Panc1 (cell line): ENCODE measurements at regions not wholly inside any gene's neighbourhood (a gene's known extent, or its start where the extent isn't known, plus 50 kb on each side); places are given as distances from the start of the nearest gene placed in this dataset.

Experiments used
- ATAC-seq: fragments of 200-7000 bp; cut with Tn5 transposase; 2 replicates; pipeline ENCODE4 v1.9.1; 2020; ENCODE audit warnings: mild to moderate bottlenecking, moderate library complexity
- BruUV-seq: library from RNA; stranded (reverse); fragments of 400-500 nt; replicated peaks from 2 replicates; lab custom pipeline; 2021; lab: Mats Ljungman, UMichigan
- CTCF ChIA-PET: fragments of 300-600 bp; sonication (Branson Sonifier 250); formaldehyde crosslinking; loops from one replicate; lab custom pipeline; 2022; ENCODE audit warnings: antibody characterized with exemption; lab: Charles Lee
- POLR2A ChIA-PET: fragments of 300-600 bp; sonication (Branson Sonifier 250); formaldehyde crosslinking; loops from one replicate; lab custom pipeline; 2022; ENCODE audit warnings: antibody characterized with exemption; lab: Charles Lee
- DNase-seq: peaks from one replicate; pipeline ENCODE4 v3.0.0-alpha.2; 2010; ENCODE audit warnings: low read depth, low spot score
- H3K27ac ChIP-seq: 2 replicates; pipeline ENCODE4 v1.5.1; 2011; ENCODE audit warnings: mild to moderate bottlenecking, low read length, inconsistent platforms
- H3K27me3 ChIP-seq: fragments of 200-500 bp; sonication (Bioruptor generic); 2 replicates; pipeline ENCODE4 v1.6.0; 2014; ENCODE audit warnings: low read length, inconsistent platforms; ENCODE audit not compliant: control insufficient read depth, insufficient read depth
- H3K36me3 ChIP-seq: fragments of 200-500 bp; sonication (Bioruptor generic); 2 replicates; pipeline ENCODE4 v1.5.1; 2014; ENCODE audit warnings: inconsistent platforms, mild to moderate bottlenecking, low read length, moderate library complexity; ENCODE audit not compliant: control insufficient read depth, insufficient read depth
- H3K4me1 ChIP-seq: 2 replicates; pipeline ENCODE4 v1.5.1; 2011; ENCODE audit warnings: inconsistent platforms, mild to moderate bottlenecking, low read length, moderate library complexity; ENCODE audit not compliant: control insufficient read depth, insufficient read depth
- H3K4me3 ChIP-seq, 2 experiments: 2 replicates each; pipeline ENCODE4 v1.5.1; 2011 to 2012; ENCODE audit warnings: low read depth in 2 of 2, low read length in 2 of 2, mild to moderate bottlenecking in 2 of 2, inconsistent platforms in 1 of 2, moderate library complexity in 1 of 2
- H3K9me3 ChIP-seq: fragments of 200-500 bp; sonication (Bioruptor generic); 2 replicates; pipeline ENCODE4 v1.5.1; 2014; ENCODE audit warnings: low read depth, mild to moderate bottlenecking, inconsistent platforms, low read length, moderate library complexity; ENCODE audit not compliant: control insufficient read depth, insufficient read depth
- CTCF ChIP-seq: fragments of 450-650 bp; IDR thresholded peaks from 2 replicates; pipeline ENCODE4 v1.5.1; 2017; ENCODE audit warnings: mild to moderate bottlenecking
- POLR2AphosphoS5 ChIP-seq: IDR thresholded peaks from 2 replicates; pipeline ENCODE4 v1.6.1; 2012; ENCODE audit warnings: mild to moderate bottlenecking, low read depth, low read length, moderate library complexity
- REST ChIP-seq, 2 experiments: IDR thresholded peaks; 2 replicates each; pipeline ENCODE4 v1.6.1; 2011 to 2012; ENCODE audit warnings: low read depth in 2 of 2, control low read depth in 1 of 2, low read length in 1 of 2, mild to moderate bottlenecking in 1 of 2, moderate library complexity in 1 of 2; ENCODE audit not compliant: insufficient read depth in 1 of 2
- SIN3A ChIP-seq: IDR thresholded peaks from 2 replicates; pipeline ENCODE4 v1.6.1; 2012; ENCODE audit warnings: low read depth, mild to moderate bottlenecking, low read length, moderate library complexity, borderline replicate concordance; ENCODE audit not compliant: insufficient read depth
- TCF7L2 ChIP-seq: IDR thresholded peaks from 2 replicates; pipeline ENCODE4 v1.6.1; 2011; ENCODE audit warnings: mild to moderate bottlenecking, low read depth, low read length, inconsistent platforms
- in situ Hi-C: cut with HindIII; loops from 2 replicates; pipeline ENCODE4 v1.10.0; 2016; ENCODE audit warnings: low sequenced_read_pairs, low pct_unique_long_range_greater_than_20kb
- intact Hi-C: fragments of 100-400 bp; cut with micrococcal nuclease; formaldehyde crosslinking; loops from one replicate; pipeline ENCODE4 v1.10.0; 2022; ENCODE audit not compliant: unreplicated experiment

- Histone ChIP-seq H3K9me3 (no peaks in the 10 kb centered on the region; the same call in 1 of the 2 replicates), H3K27me3 (no peaks in the 10 kb centered on the region), H3K4me1 (no peaks in the 10 kb centered on the region), H3K27ac (no peak overlapping the region), H3K36me3 (no peaks in the 10 kb centered on the region), H3K4me3 (no peak overlapping the region)
- intact Hi-C loops = no loop called here
- DNase-seq = no peak
- ATAC-seq = no peak
- ChIA-PET CTCF (no interaction called here), POLR2A (no interaction called here)
- TF ChIP-seq POLR2AphosphoS5 (no peak), REST (IDR thresholded peaks at IDR 0.05; ENCODE audit: insufficient read depth in 1 of 2, low read depth in 2 of 2, low read length in 1 of 2) (no peak), TCF7L2 (no peak), SIN3A (no peak), CTCF (no peak)
- no TSS peak for BruUV-seq
- in situ Hi-C loops = no loop called here
These were observed 320.1 kb downstream of the MTRR start for GRCh38 chr5:8188874-8189565.

- intact Hi-C loops = no loop called here
- Histone ChIP-seq H3K27me3 (no peaks in the 10 kb centered on the region), H3K27ac (no peak overlapping the region), H3K4me1 (no peaks in the 10 kb centered on the region), H3K4me3 (no peak overlapping the region), H3K36me3 (no peaks in the 10 kb centered on the region), H3K9me3 (no peaks in the 10 kb centered on the region; the same call in 1 of the 2 replicates)
- ChIA-PET CTCF (no interaction called here), POLR2A (no interaction called here)
- BruUV-seq = no TSS peak
- in situ Hi-C loops = no loop called here
- DNase-seq (no peak), ATAC-seq (no peak)
- TF ChIP-seq POLR2AphosphoS5 = no peak
- TF ChIP-seq TCF7L2 = no peak
- TF ChIP-seq SIN3A = no peak
- no peak for TF ChIP-seq CTCF
- TF ChIP-seq REST (IDR thresholded peaks at IDR 0.05; ENCODE audit: insufficient read depth in 1 of 2, low read depth in 2 of 2, low read length in 1 of 2) = no peak
These were observed 323.9 kb downstream of the MTRR start for GRCh38 chr5:8192840-8193239.
